Transverse colon (tissue), 4 donors: ENCODE measurements at regions not wholly inside any gene's neighbourhood (a gene's known extent, or its start where the extent isn't known, plus 50 kb on each side); places are given as distances from the start of the nearest gene placed in this dataset.
"Not testable (repeated sequence)": the region's sequence is repeated elsewhere in the genome, so short reads cannot be mapped to it uniquely, and the experiment has no call there.

Experiments used
- CTCF ChIP-seq, 5 experiments: fragments of 200-600 bp in 3 of 5; fragments of 450-650 bp in 2 of 5; sonication (generic) in 3 of 5; IDR thresholded peaks; 1 replicate in 2 of 5; 2 replicates in 3 of 5; pipeline ENCODE4 v1.5.1; 2016 to 2017; ENCODE audit warnings: antibody characterized with exemption in 5 of 5, inconsistent platforms in 3 of 5, mild to moderate bottlenecking in 2 of 5, moderate library complexity in 1 of 5
- EP300 ChIP-seq: sonication (generic); formaldehyde crosslinking; IDR thresholded peaks from one replicate; pipeline ENCODE4 v1.6.1; 2017; ENCODE audit warnings: antibody characterized with exemption, low read depth
- POLR2A ChIP-seq: fragments of 450-650 bp; IDR thresholded peaks from one replicate; pipeline ENCODE4 v1.6.1; 2016; ENCODE audit warnings: antibody characterized with exemption, mild to moderate bottlenecking, moderate library complexity
- POLR2AphosphoS5 ChIP-seq, 3 donors: sonication (generic); formaldehyde crosslinking; IDR thresholded peaks; one replicate each; pipeline ENCODE4 v1.6.1; 2016; ENCODE audit warnings: antibody characterized with exemption in 3 of 3

GRCh38 chr6:170087421-170087780 lies 203.5 kb downstream of the DLL1 start:
- not testable (repeated sequence) for TF ChIP-seq POLR2A; CTCF (IDR thresholded peaks at IDR 0.05); EP300; POLR2AphosphoS5 (IDR thresholded peaks at IDR 0.05)
